Transverse colon (tissue), 4 donors: ENCODE measurements at regions not wholly inside any gene's neighbourhood (a gene's known extent, or its start where the extent isn't known, plus 50 kb on each side); places are given as distances from the start of the nearest gene placed in this dataset.

ENCODE experiments used
- DNase-seq: peaks from one replicate; pipeline ENCODE4 v3.0.0-alpha.2; 2019
- H3K27ac ChIP-seq, 4 donors: fragments of 200-600 bp; sonication (generic); 2 replicates each; pipeline ENCODE4 v1.5.1; 2016 to 2018; ENCODE audit warnings: inconsistent platforms in 4 of 4
- H3K27me3 ChIP-seq: fragments of 200-600 bp; sonication (generic); 2 replicates; pipeline ENCODE4 v1.5.1; 2017; ENCODE audit warnings: inconsistent platforms
- H3K36me3 ChIP-seq, 4 donors: fragments of 200-600 bp; sonication (generic); 2 replicates each; pipeline ENCODE4 v1.5.1; 2017 to 2019; ENCODE audit warnings: inconsistent platforms in 4 of 4
- H3K4me1 ChIP-seq, 4 donors: fragments of 200-600 bp; sonication (generic); 2 replicates each; pipeline ENCODE4 v1.5.1; 2017 to 2020; ENCODE audit warnings: inconsistent platforms in 4 of 4
- H3K4me3 ChIP-seq, 4 donors: fragments of 200-600 bp; sonication (generic); 1 replicate in 1 of 4; 2 replicates in 3 of 4; pipeline versions ENCODE4 v1.5.1 to v1.6.1; 2017 to 2019; ENCODE audit warnings: inconsistent platforms in 4 of 4
- H3K9me3 ChIP-seq, 2 donors: fragments of 200-600 bp; sonication (generic); 2 replicates each; pipeline ENCODE4 v1.5.1; 2017 to 2019; ENCODE audit warnings: inconsistent platforms in 2 of 2
- CTCF ChIP-seq, 5 experiments: fragments of 200-600 bp in 3 of 5; fragments of 450-650 bp in 2 of 5; sonication (generic) in 3 of 5; IDR thresholded peaks; 1 replicate in 2 of 5; 2 replicates in 3 of 5; pipeline ENCODE4 v1.5.1; 2016 to 2017; ENCODE audit warnings: antibody characterized with exemption in 5 of 5, inconsistent platforms in 3 of 5, mild to moderate bottlenecking in 2 of 5, moderate library complexity in 1 of 5
- EP300 ChIP-seq: sonication (generic); formaldehyde crosslinking; IDR thresholded peaks from one replicate; pipeline ENCODE4 v1.6.1; 2017; ENCODE audit warnings: antibody characterized with exemption, low read depth
- POLR2A ChIP-seq: fragments of 450-650 bp; IDR thresholded peaks from one replicate; pipeline ENCODE4 v1.6.1; 2016; ENCODE audit warnings: antibody characterized with exemption, mild to moderate bottlenecking, moderate library complexity
- POLR2AphosphoS5 ChIP-seq, 3 donors: sonication (generic); formaldehyde crosslinking; IDR thresholded peaks; one replicate each; pipeline ENCODE4 v1.6.1; 2016; ENCODE audit warnings: antibody characterized with exemption in 3 of 3
- WGBS, 2 donors: methylation state at CpG; one replicate each; pipeline ENCODE4 v1.1.5; 2018; ENCODE audit warnings: low coverage in 1 of 2; 5-methylcytosine and 5-hydroxymethylcytosine counted together
- in situ Hi-C, 4 donors: fragments of 200-750 bp; cut with MboI; loops; one replicate each; pipeline versions ENCODE4 v1.15.0 to v1.15.1; 2017; ENCODE audit warnings: low sequenced_read_pairs in 3 of 4, low pct_ligation_motif_present in 1 of 4, low pct_unique_long_range_greater_than_20kb in 1 of 4
- intact Hi-C: fragments of 100-400 bp; cut with DNase I; formaldehyde crosslinking; loops from one replicate; pipeline ENCODE4 v1.15.1; 2023; ENCODE audit warnings: low total_unique reads

GRCh38 chr16:72367851-72368250 is 195.9 kb upstream of the PMFBP1 start:
- Histone ChIP-seq H3K27me3 (no peaks in the 10 kb centered on the region), H3K36me3 (no peaks in the 10 kb centered on the region), H3K9me3 (peaks cover 10 to 11% of the 10 kb centered on the region in 2 donors), H3K27ac (no peak overlapping the region), H3K4me1 (no peaks in the 10 kb centered on the region), H3K4me3 (no peak overlapping the region)
- intact Hi-C loops, result no loop called here
- in situ Hi-C loops, result no loop called here
- no peak for TF ChIP-seq POLR2A
- TF ChIP-seq EP300, result no peak
- TF ChIP-seq CTCF (IDR thresholded peaks at IDR 0.05), result no peak
- TF ChIP-seq POLR2AphosphoS5 (IDR thresholded peaks at IDR 0.05), result no peak
- DNase-seq, result no peak

GRCh38 chr16:72362973-72363372 is 191.0 kb upstream of the PMFBP1 start:
- Histone ChIP-seq H3K4me3 (no peak overlapping the region), H3K9me3 (peaks cover 10 to 11% of the 10 kb centered on the region in 2 donors), H3K27me3 (no peaks in the 10 kb centered on the region), H3K36me3 (no peaks in the 10 kb centered on the region), H3K27ac (no peak overlapping the region), H3K4me1 (no peaks in the 10 kb centered on the region)
- 65 to 77% methylated on average over 3 of the region's 3 CpGs for WGBS, 2 donors
- DNase-seq, result no peak
- no peak for TF ChIP-seq EP300
- in situ Hi-C loops (no loop called here), intact Hi-C loops (no loop called here)

- in situ Hi-C loops (no loop called here), intact Hi-C loops (no loop called here)
- no peaks in the 10 kb centered on the region for H3K36me3 ChIP-seq
- peaks cover 10 to 11% of the 10 kb centered on the region in 2 donors for H3K9me3 ChIP-seq
- no peak for DNase-seq
- TF ChIP-seq EP300, result no peak
- no peak for TF ChIP-seq POLR2A
- TF ChIP-seq CTCF (IDR thresholded peaks at IDR 0.05), result no peak
- no peak for TF ChIP-seq POLR2AphosphoS5 (IDR thresholded peaks at IDR 0.05)
- no peak overlapping the region for H3K4me3 ChIP-seq
- 93 to 95% methylated on average over 4 of the region's 4 CpGs for WGBS, 2 donors
- no peak overlapping the region for H3K27ac ChIP-seq
- H3K27me3 ChIP-seq, result no peaks in the 10 kb centered on the region
- no peaks in the 10 kb centered on the region for H3K4me1 ChIP-seq
Observed at GRCh38 chr16:72362476-72362875, 190.5 kb upstream of the PMFBP1 start.

- intact Hi-C loops (no loop called here), in situ Hi-C loops (no loop called here)
- no peak for DNase-seq
- Histone ChIP-seq H3K36me3 (no peaks in the 10 kb centered on the region), H3K4me1 (no peaks in the 10 kb centered on the region), H3K9me3 (no peaks in the 10 kb centered on the region), H3K27ac (no peak overlapping the region), H3K4me3 (no peak overlapping the region), H3K27me3 (no peaks in the 10 kb centered on the region)
- WGBS, 2 donors, result 73 to 80% methylated on average over 4 to 6 of the region's 6 CpGs
- TF ChIP-seq POLR2AphosphoS5 (IDR thresholded peaks at IDR 0.05), result no peak
- TF ChIP-seq CTCF (IDR thresholded peaks at IDR 0.05), result no peak
- no peak for TF ChIP-seq POLR2A
- no peak for TF ChIP-seq EP300
Observed at GRCh38 chr16:72357910-72358309, 186.0 kb upstream of the PMFBP1 start.

- Histone ChIP-seq H3K4me3 (no peak overlapping the region), H3K36me3 (no peaks in the 10 kb centered on the region), H3K27me3 (no peaks in the 10 kb centered on the region), H3K4me1 (no peaks in the 10 kb centered on the region), H3K27ac (no peak overlapping the region), H3K9me3 (no peaks in the 10 kb centered on the region)
- no peak for DNase-seq
- WGBS, 2 donors, result 67 to 89% methylated on average over 2 of the region's 2 CpGs
- in situ Hi-C loops (no loop called here), intact Hi-C loops (no loop called here)
- TF ChIP-seq POLR2A (no peak), POLR2AphosphoS5 (IDR thresholded peaks at IDR 0.05) (no peak), CTCF (IDR thresholded peaks at IDR 0.05) (no peak)
Observed at GRCh38 chr16:72355561-72355960, 183.6 kb upstream of the PMFBP1 start.
